ENCODE measurements at regions not wholly inside any gene's neighbourhood (a gene's known extent, or its start where the extent isn't known, plus 50 kb on each side); places are given as distances from the start of the nearest gene placed in this dataset.
A peak's percentile ranks its signal among the peaks of the same experiment; 100 is the strongest.

- Mint-ChIP-seq H3K27me3 (ENCODE audit: insufficient read depth, unreplicated experiment) (no peaks in the 10 kb centered on the region), H3K4me3 (ENCODE audit: unreplicated experiment) (no peak overlapping the region), H3K36me3 (ENCODE audit: insufficient read depth, unreplicated experiment) (peaks cover 30% of the 10 kb centered on the region), H3K4me1 (ENCODE audit: low read depth, unreplicated experiment) (peaks cover 5% of the 10 kb centered on the region), H3K9me3 (ENCODE audit: unreplicated experiment) (no peaks in the 10 kb centered on the region), H3K27ac (ENCODE audit: unreplicated experiment) (no peak overlapping the region)
- Histone ChIP-seq H3K27me3 (replicated peaks; ENCODE audit: control insufficient read depth, insufficient read depth, low read length) (no peaks in the 10 kb centered on the region), H3K9me3 (no peaks in the 10 kb centered on the region), H3K36me3 (ENCODE audit: control insufficient read depth, insufficient read depth, low read length) (no peaks in the 10 kb centered on the region; the same call in none of the 2 replicates), H3K4me3 (ENCODE audit: low read depth, low read length) (no peak overlapping the region), H3K4me1 (no peaks in the 10 kb centered on the region)
- ChIA-PET CTCF (no interaction called here), POLR2A (no interaction called here)
- BruUV-seq (replicated peaks) = no TSS peak
- no peak for TF ChIP-seq CTCF (IDR thresholded peaks at IDR 0.05; ENCODE audit: insufficient read depth in 1 of 2, low read depth in 1 of 2, low read length in 1 of 2, severe bottlenecking in 1 of 2, unreplicated experiment in 1 of 2)
- DNase-seq = no peak
- intact Hi-C loops (cut with micrococcal nuclease; ENCODE audit: unreplicated experiment) = no loop called here
Measured at GRCh38 chr12:124488520-124488919, 78.9 kb downstream of the NCOR2 start.

GRCh38 chr12:124487834-124488165, 79.6 kb downstream of the NCOR2 start:
- POLR2A ChIA-PET = no interaction called here
- H3K9me3 Mint-ChIP-seq (ENCODE audit: unreplicated experiment) = no peaks in the 10 kb centered on the region
- TF ChIP-seq CTCF (IDR thresholded peaks at IDR 0.05; ENCODE audit: insufficient read depth in 1 of 2, low read depth in 1 of 2, low read length in 1 of 2, severe bottlenecking in 1 of 2, unreplicated experiment in 1 of 2) = no peak
- BruUV-seq (replicated peaks) = no TSS peak
- H3K4me1 Mint-ChIP-seq (ENCODE audit: low read depth, unreplicated experiment) = peaks cover under 1% of the 10 kb centered on the region
- H3K27me3 Mint-ChIP-seq (ENCODE audit: insufficient read depth, unreplicated experiment) = no peaks in the 10 kb centered on the region
- CTCF ChIA-PET = no interaction called here
- H3K4me3 ChIP-seq (ENCODE audit: low read depth, low read length) = no peak overlapping the region
- intact Hi-C loops (cut with micrococcal nuclease; ENCODE audit: unreplicated experiment) = no loop called here
- peaks cover under 1% of the 10 kb centered on the region for H3K36me3 ChIP-seq (ENCODE audit: control insufficient read depth, insufficient read depth, low read length)
- H3K27ac Mint-ChIP-seq (ENCODE audit: unreplicated experiment) = peak overlapping the region; percentile 52
- no peak for DNase-seq
- no peak overlapping the region for H3K4me3 Mint-ChIP-seq (ENCODE audit: unreplicated experiment)
- H3K4me1 ChIP-seq = no peaks in the 10 kb centered on the region
- peaks cover 28% of the 10 kb centered on the region for H3K36me3 Mint-ChIP-seq (ENCODE audit: insufficient read depth, unreplicated experiment)
- H3K27me3 ChIP-seq (replicated peaks; ENCODE audit: control insufficient read depth, insufficient read depth, low read length) = no peaks in the 10 kb centered on the region
- H3K9me3 ChIP-seq = no peaks in the 10 kb centered on the region

- Histone ChIP-seq H3K4me3 (ENCODE audit: low read depth, low read length) (no peak overlapping the region), H3K36me3 (ENCODE audit: control insufficient read depth, insufficient read depth, low read length) (peaks cover 1% of the 10 kb centered on the region), H3K4me1 (no peaks in the 10 kb centered on the region), H3K27me3 (replicated peaks; ENCODE audit: control insufficient read depth, insufficient read depth, low read length) (no peaks in the 10 kb centered on the region), H3K9me3 (no peaks in the 10 kb centered on the region)
- Mint-ChIP-seq H3K4me1 (ENCODE audit: low read depth, unreplicated experiment) (no peaks in the 10 kb centered on the region), H3K36me3 (ENCODE audit: insufficient read depth, unreplicated experiment) (peaks cover 28% of the 10 kb centered on the region), H3K27me3 (ENCODE audit: insufficient read depth, unreplicated experiment) (no peaks in the 10 kb centered on the region), H3K9me3 (ENCODE audit: unreplicated experiment) (no peaks in the 10 kb centered on the region), H3K27ac (ENCODE audit: unreplicated experiment) (peak overlapping the region; percentile 52), H3K4me3 (ENCODE audit: unreplicated experiment) (no peak overlapping the region)
- intact Hi-C loops (cut with micrococcal nuclease; ENCODE audit: unreplicated experiment) = no loop called here
- CTCF ChIA-PET = no interaction called here
- no TSS peak for BruUV-seq (replicated peaks)
- DNase-seq = no peak
- no peak for TF ChIP-seq CTCF (IDR thresholded peaks at IDR 0.05; ENCODE audit: insufficient read depth in 1 of 2, low read depth in 1 of 2, low read length in 1 of 2, severe bottlenecking in 1 of 2, unreplicated experiment in 1 of 2)
- POLR2A ChIA-PET = no interaction called here
Measured at GRCh38 chr12:124487066-124487833, 80.2 kb downstream of the NCOR2 start.

Data from Caco-2 (cell line).